PC-3 (cell line): ENCODE measurements at regions not wholly inside any gene's neighbourhood (a gene's known extent, or its start where the extent isn't known, plus 50 kb on each side); places are given as distances from the start of the nearest gene placed in this dataset.

Experiments used
- ATAC-seq: fragments of 200-7000 bp; cut with Tn5 transposase; 2 replicates; pipeline ENCODE4 v1.9.1; 2020; ENCODE audit warnings: mild to moderate bottlenecking, moderate library complexity
- BruUV-seq: library from RNA; stranded (reverse); fragments of 400-500 nt; replicated peaks from 2 replicates; lab custom pipeline; 2021; lab: Mats Ljungman, UMichigan
- CTCF ChIA-PET: fragments of 300-600 bp; sonication (Branson Sonifier 250); formaldehyde crosslinking; loops from one replicate; lab custom pipeline; 2022; ENCODE audit warnings: antibody characterized with exemption; lab: Charles Lee
- POLR2A ChIA-PET: fragments of 300-600 bp; sonication (Branson Sonifier 250); formaldehyde crosslinking; loops from one replicate; lab custom pipeline; 2022; ENCODE audit warnings: antibody characterized with exemption; ENCODE audit not compliant: unreplicated experiment; lab: Charles Lee
- DNase-seq: peaks from one replicate; pipeline ENCODE4 v3.0.0-alpha.2; 2015
- H2AFZ ChIP-seq: fragments of 300-600 bp; sonication (generic); 2 replicates; pipeline ENCODE4 v1.6.0; 2016; ENCODE audit warnings: antibody characterized with exemption, low read length
- H3F3A ChIP-seq: fragments of 300-600 bp; sonication (generic); one replicate; pipeline ENCODE4 v1.6.0; 2017; ENCODE audit warnings: antibody characterized with exemption, low read length, control low read depth, mild to moderate bottlenecking; ENCODE audit not compliant: unreplicated experiment
- H3K27ac ChIP-seq: fragments of 300-600 bp; sonication (generic); 2 replicates; pipeline ENCODE4 v1.5.1; 2016; ENCODE audit warnings: mild to moderate bottlenecking, low read length
- H3K27me3 ChIP-seq: fragments of 300-600 bp; sonication (generic); 2 replicates; pipeline ENCODE4 v1.6.1; 2016; ENCODE audit warnings: low read length, mixed read lengths
- H3K36me3 ChIP-seq: fragments of 300-600 bp; sonication (generic); 2 replicates; pipeline ENCODE4 v1.6.1; 2016; ENCODE audit warnings: low read depth, mixed run types, low read length, mixed read lengths
- H3K4me1 ChIP-seq: fragments of 300-600 bp; sonication (generic); 2 replicates; pipeline ENCODE4 v1.5.1; 2016; ENCODE audit warnings: low read length; ENCODE audit not compliant: insufficient read depth
- H3K4me2 ChIP-seq: fragments of 300-600 bp; sonication (generic); 2 replicates; pipeline ENCODE4 v1.6.0; 2016; ENCODE audit warnings: low read length
- H3K4me3 ChIP-seq: fragments of 300-600 bp; sonication (generic); 2 replicates; pipeline ENCODE4 v1.5.1; 2016; ENCODE audit warnings: mild to moderate bottlenecking, low read length, mixed read lengths
- H3K79me2 ChIP-seq: fragments of 300-600 bp; sonication (generic); 2 replicates; pipeline ENCODE4 v1.6.1; 2017; ENCODE audit warnings: low read length, mixed read lengths
- H3K9ac ChIP-seq: fragments of 300-600 bp; sonication (generic); 2 replicates; pipeline ENCODE4 v1.6.0; 2016; ENCODE audit warnings: mild to moderate bottlenecking, low read length
- H3K9me2 ChIP-seq: fragments of 300-600 bp; sonication (generic); replicated peaks from 2 replicates; pipeline ENCODE4 v1.6.1; 2016; ENCODE audit warnings: mixed run types, low read length, mixed read lengths
- H3K9me3 ChIP-seq: fragments of 300-600 bp; sonication (generic); 2 replicates; pipeline ENCODE4 v1.6.1; 2016; ENCODE audit warnings: low read length, mixed read lengths
- H4K20me1 ChIP-seq: fragments of 300-600 bp; sonication (generic); 2 replicates; pipeline ENCODE4 v1.6.1; 2016; ENCODE audit warnings: low read length, mixed read lengths
- EZH2 ChIP-seq: fragments of 300-600 bp; sonication (generic); IDR thresholded peaks from one replicate; pipeline ENCODE4 v1.6.1; 2017; ENCODE audit warnings: antibody characterized with exemption, mild to moderate bottlenecking, low read length; ENCODE audit not compliant: unreplicated experiment
- EZH2phosphoT487 ChIP-seq: fragments of 300-600 bp; sonication (generic); IDR thresholded peaks from 2 replicates; pipeline ENCODE4 v1.6.1; 2018; ENCODE audit warnings: mild to moderate bottlenecking, antibody characterized with exemption, low read length, borderline replicate concordance
- intact Hi-C: fragments of 100-400 bp; cut with micrococcal nuclease; formaldehyde crosslinking; loops from 2 replicates; pipeline ENCODE4 v1.9.0; 2023
- TF ChIP-seq, protein P1 (sequence below): fragments of 300-600 bp; sonication (generic); conservative IDR thresholded peaks from 2 replicates; pipeline ENCODE4 v1.5.1; 2017; ENCODE audit warnings: antibody characterized with exemption, low read depth, mild to moderate bottlenecking, low read length

DNA sequence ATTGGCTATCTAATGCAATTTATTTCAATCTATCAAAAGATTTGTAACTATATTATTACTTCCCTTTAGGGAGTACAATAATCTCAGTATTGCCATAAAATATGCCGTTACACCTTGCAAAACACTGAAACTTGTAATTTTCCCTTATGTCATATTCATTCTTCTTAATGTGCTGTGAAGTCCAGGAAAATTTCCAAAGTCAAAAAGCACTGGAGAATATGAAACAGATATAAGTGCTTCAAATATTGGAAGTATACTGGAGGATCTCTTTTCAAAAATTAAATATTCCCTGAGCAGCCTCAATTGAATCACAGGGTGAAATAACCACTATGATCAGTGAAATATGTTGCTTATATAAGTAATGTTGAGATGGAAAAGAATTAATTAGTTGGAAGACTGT is 356.0 kb downstream of the PPP1R3A start:
- intact Hi-C loops, result no loop called here
- no TSS peak for BruUV-seq
- no peak for DNase-seq
- no peak for ATAC-seq
- Histone ChIP-seq H3K27me3 (peaks cover 7% of the 10 kb centered on the region; the same call in 1 of the 2 replicates), H3K9ac (no peak overlapping the region), H3K4me1 (no peaks in the 10 kb centered on the region), H3K27ac (no peak overlapping the region), H4K20me1 (no peaks in the 10 kb centered on the region), H3K36me3 (no peaks in the 10 kb centered on the region), H3K4me3 (no peak overlapping the region), H3K79me2 (no peaks in the 10 kb centered on the region), H3F3A (no peaks in the 10 kb centered on the region), H3K9me2 (no peaks in the 10 kb centered on the region), H2AFZ (no peak overlapping the region), H3K9me3 (no peaks in the 10 kb centered on the region), H3K4me2 (no peak overlapping the region)
- ChIA-PET POLR2A (no interaction called here), CTCF (no interaction called here)
- TF ChIP-seq EZH2, result no peak

DNA sequence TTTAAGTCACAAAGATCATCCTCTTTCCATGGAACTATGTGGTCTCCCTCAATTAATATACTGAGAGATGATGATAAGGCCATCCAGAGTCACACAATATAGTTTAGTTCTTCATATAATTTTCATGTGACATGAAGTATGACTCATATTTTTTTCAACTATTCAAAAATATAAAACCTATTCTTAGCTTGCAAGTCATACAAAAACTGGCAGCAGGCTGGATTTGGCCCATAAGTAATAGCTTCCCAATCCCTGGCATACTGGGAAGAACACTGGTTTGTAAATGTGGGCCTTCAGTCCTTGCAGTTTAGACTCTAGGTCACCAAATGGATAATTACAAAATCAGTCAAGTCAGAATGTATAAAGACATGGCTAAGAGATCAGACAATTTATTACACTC is 356.6 kb downstream of the PPP1R3A start:
- H3K9ac ChIP-seq, result no peak overlapping the region
- BruUV-seq, result no TSS peak
- intact Hi-C loops, result no loop called here
- H3K27me3 ChIP-seq, result peaks cover 7% of the 10 kb centered on the region; the same call in 1 of the 2 replicates
- TF ChIP-seq, protein P1, sequence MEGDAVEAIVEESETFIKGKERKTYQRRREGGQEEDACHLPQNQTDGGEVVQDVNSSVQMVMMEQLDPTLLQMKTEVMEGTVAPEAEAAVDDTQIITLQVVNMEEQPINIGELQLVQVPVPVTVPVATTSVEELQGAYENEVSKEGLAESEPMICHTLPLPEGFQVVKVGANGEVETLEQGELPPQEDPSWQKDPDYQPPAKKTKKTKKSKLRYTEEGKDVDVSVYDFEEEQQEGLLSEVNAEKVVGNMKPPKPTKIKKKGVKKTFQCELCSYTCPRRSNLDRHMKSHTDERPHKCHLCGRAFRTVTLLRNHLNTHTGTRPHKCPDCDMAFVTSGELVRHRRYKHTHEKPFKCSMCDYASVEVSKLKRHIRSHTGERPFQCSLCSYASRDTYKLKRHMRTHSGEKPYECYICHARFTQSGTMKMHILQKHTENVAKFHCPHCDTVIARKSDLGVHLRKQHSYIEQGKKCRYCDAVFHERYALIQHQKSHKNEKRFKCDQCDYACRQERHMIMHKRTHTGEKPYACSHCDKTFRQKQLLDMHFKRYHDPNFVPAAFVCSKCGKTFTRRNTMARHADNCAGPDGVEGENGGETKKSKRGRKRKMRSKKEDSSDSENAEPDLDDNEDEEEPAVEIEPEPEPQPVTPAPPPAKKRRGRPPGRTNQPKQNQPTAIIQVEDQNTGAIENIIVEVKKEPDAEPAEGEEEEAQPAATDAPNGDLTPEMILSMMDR, result no peak
- TF ChIP-seq EZH2, result no peak
- no peak for TF ChIP-seq EZH2phosphoT487
- ATAC-seq (no peak), DNase-seq (no peak)
- H3K27ac ChIP-seq, result no peak overlapping the region
- H3K9me3 ChIP-seq, result no peaks in the 10 kb centered on the region
- CTCF ChIA-PET, result no interaction called here
- no peak overlapping the region for H3K4me2 ChIP-seq
- no peak overlapping the region for H3K4me3 ChIP-seq
- POLR2A ChIA-PET, result no interaction called here
- H3K9me2 ChIP-seq, result no peaks in the 10 kb centered on the region
- H4K20me1 ChIP-seq, result no peaks in the 10 kb centered on the region
- no peaks in the 10 kb centered on the region for H3K4me1 ChIP-seq
- no peaks in the 10 kb centered on the region for H3K79me2 ChIP-seq
- no peak overlapping the region for H2AFZ ChIP-seq
- H3K36me3 ChIP-seq, result no peaks in the 10 kb centered on the region
- no peaks in the 10 kb centered on the region for H3F3A ChIP-seq

DNA sequence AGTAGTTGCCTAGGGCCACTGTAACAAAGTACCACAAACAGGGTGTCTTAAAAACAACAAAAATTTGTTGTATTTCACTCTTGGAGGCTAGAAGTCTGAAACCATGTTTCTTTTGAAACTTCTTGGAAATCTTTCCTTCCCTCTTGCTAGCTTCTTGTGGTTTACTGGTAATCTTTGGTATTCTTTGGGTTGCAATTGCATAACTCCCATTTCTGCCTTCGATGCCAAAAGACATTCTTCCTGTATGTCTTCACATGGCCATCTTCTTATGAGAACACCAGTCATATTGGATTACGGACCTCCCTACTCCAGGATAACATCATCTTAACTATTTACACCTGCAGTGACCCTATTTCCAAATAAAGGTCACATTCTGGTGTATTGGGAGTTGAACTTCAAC is 357.4 kb downstream of the PPP1R3A start:
- no peaks in the 10 kb centered on the region for H3K9me2 ChIP-seq
- ChIA-PET CTCF (no interaction called here), POLR2A (no interaction called here)
- DNase-seq (no peak), ATAC-seq (no peak)
- no TSS peak for BruUV-seq
- H3F3A ChIP-seq, result no peaks in the 10 kb centered on the region
- TF ChIP-seq EZH2 (no peak), EZH2phosphoT487 (no peak)
- TF ChIP-seq, protein P1, result no peak
- no peaks in the 10 kb centered on the region for H3K4me1 ChIP-seq
- H3K79me2 ChIP-seq, result no peaks in the 10 kb centered on the region
- no peak overlapping the region for H3K27ac ChIP-seq
- H4K20me1 ChIP-seq, result no peaks in the 10 kb centered on the region
- H3K9ac ChIP-seq, result no peak overlapping the region
- no peaks in the 10 kb centered on the region for H3K9me3 ChIP-seq
- H3K4me2 ChIP-seq, result no peak overlapping the region
- H3K4me3 ChIP-seq, result no peak overlapping the region
- no peaks in the 10 kb centered on the region for H3K36me3 ChIP-seq
- peaks cover 7% of the 10 kb centered on the region; the same call in 1 of the 2 replicates for H3K27me3 ChIP-seq
- intact Hi-C loops, result no loop called here
- H2AFZ ChIP-seq, result no peak overlapping the region
